ACC112 (cell line): ENCODE measurements at regions not wholly inside any gene's neighbourhood (a gene's known extent, or its start where the extent isn't known, plus 50 kb on each side); places are given as distances from the start of the nearest gene placed in this dataset.

ENCODE experiments used
- H2AFZ ChIP-seq: fragments of 200-600 bp; sonication (generic); one replicate; pipeline ENCODE4 v1.6.0; 2017; ENCODE audit warnings: antibody characterized with exemption, low read length; ENCODE audit not compliant: unreplicated experiment
- H3K27ac ChIP-seq: fragments of 200-600 bp; sonication (generic); 2 replicates; pipeline ENCODE4 v1.5.1; 2014; ENCODE audit warnings: low read depth, mild to moderate bottlenecking, antibody characterized with exemption, low read length, moderate library complexity
- H3K27me3 ChIP-seq: fragments of 200-600 bp; sonication (generic); 2 replicates; pipeline ENCODE4 v1.6.1; 2014; ENCODE audit warnings: mild to moderate bottlenecking, antibody characterized with exemption, low read length, moderate library complexity, mixed read lengths; ENCODE audit not compliant: insufficient read depth
- H3K36me3 ChIP-seq: fragments of 200-600 bp; sonication (generic); 2 replicates; pipeline ENCODE4 v1.6.1; 2016; ENCODE audit warnings: mild to moderate bottlenecking, antibody characterized with exemption, low read length, moderate library complexity, mixed read lengths; ENCODE audit not compliant: insufficient read depth
- H3K4me1 ChIP-seq: fragments of 200-600 bp; sonication (generic); one replicate; pipeline ENCODE4 v1.6.1; 2016; ENCODE audit warnings: low read length, mixed read lengths; ENCODE audit not compliant: insufficient read depth, unreplicated experiment, control insufficient read depth
- H3K4me3 ChIP-seq: fragments of 200-600 bp; sonication (generic); 2 replicates; pipeline ENCODE4 v1.5.1; 2014; ENCODE audit warnings: mild to moderate bottlenecking, low read depth, low read length
- H3K79me2 ChIP-seq: fragments of 200-600 bp; sonication (generic); one replicate; pipeline ENCODE4 v1.6.0; 2016; ENCODE audit warnings: low read length; ENCODE audit not compliant: control insufficient read depth, unreplicated experiment, insufficient read depth

GRCh38 chr1:200479816-200480215, 70.0 kb upstream of the ZNF281 start:
- H3K79me2 ChIP-seq: no peaks in the 10 kb centered on the region
- H3K4me1 ChIP-seq: peaks cover 10% of the 10 kb centered on the region
- no peaks in the 10 kb centered on the region for H3K36me3 ChIP-seq
- no peak overlapping the region for H3K4me3 ChIP-seq
- no peaks in the 10 kb centered on the region for H3K27me3 ChIP-seq
- H3K27ac ChIP-seq: no peak overlapping the region
- no peak overlapping the region for H2AFZ ChIP-seq

GRCh38 chr1:200478945-200479558, 69.2 kb upstream of the ZNF281 start:
- Histone ChIP-seq H3K4me1 (peaks cover 17% of the 10 kb centered on the region), H2AFZ (no peak overlapping the region), H3K27me3 (no peaks in the 10 kb centered on the region), H3K79me2 (no peaks in the 10 kb centered on the region), H3K36me3 (no peaks in the 10 kb centered on the region), H3K27ac (no peak overlapping the region), H3K4me3 (no peak overlapping the region)

GRCh38 chr1:200478239-200478623, 68.4 kb upstream of the ZNF281 start:
- H3K27ac ChIP-seq: no peak overlapping the region
- H3K36me3 ChIP-seq: no peaks in the 10 kb centered on the region
- no peaks in the 10 kb centered on the region for H3K79me2 ChIP-seq
- no peak overlapping the region for H2AFZ ChIP-seq
- H3K27me3 ChIP-seq: no peaks in the 10 kb centered on the region
- peaks cover 17% of the 10 kb centered on the region for H3K4me1 ChIP-seq
- H3K4me3 ChIP-seq: no peak overlapping the region

- H3K4me3 ChIP-seq: no peak overlapping the region
- no peak overlapping the region for H2AFZ ChIP-seq
- no peaks in the 10 kb centered on the region for H3K27me3 ChIP-seq
- H3K4me1 ChIP-seq: peaks cover 13% of the 10 kb centered on the region
- no peak overlapping the region for H3K27ac ChIP-seq
- H3K36me3 ChIP-seq: no peaks in the 10 kb centered on the region
- no peaks in the 10 kb centered on the region for H3K79me2 ChIP-seq
Measured at GRCh38 chr1:200474633-200475032, 64.8 kb upstream of the ZNF281 start.

GRCh38 chr1:200473698-200474371, 64.0 kb upstream of the ZNF281 start:
- Histone ChIP-seq H2AFZ (peak overlapping the region; percentile 52), H3K27ac (no peak overlapping the region), H3K36me3 (no peaks in the 10 kb centered on the region), H3K4me3 (peak overlapping the region; percentile 55; the same call in 1 of the 2 replicates), H3K4me1 (peaks cover 14% of the 10 kb centered on the region), H3K27me3 (no peaks in the 10 kb centered on the region), H3K79me2 (no peaks in the 10 kb centered on the region)

GRCh38 chr1:200471739-200472138, 61.9 kb upstream of the ZNF281 start:
- no peaks in the 10 kb centered on the region for H3K79me2 ChIP-seq
- no peaks in the 10 kb centered on the region for H3K36me3 ChIP-seq
- no peaks in the 10 kb centered on the region for H3K27me3 ChIP-seq
- no peak overlapping the region for H2AFZ ChIP-seq
- no peak overlapping the region for H3K27ac ChIP-seq
- no peak overlapping the region for H3K4me3 ChIP-seq
- peaks cover 20% of the 10 kb centered on the region for H3K4me1 ChIP-seq

GRCh38 chr1:200468264-200469001, 58.6 kb upstream of the ZNF281 start:
- H2AFZ ChIP-seq: peak overlapping the region; percentile 14

GRCh38 chr1:200464784-200465400, 55.1 kb upstream of the ZNF281 start:
- Histone ChIP-seq H3K36me3 (no peaks in the 10 kb centered on the region), H2AFZ (no peak overlapping the region), H3K4me1 (peaks cover 7% of the 10 kb centered on the region), H3K4me3 (no peak overlapping the region), H3K27ac (no peak overlapping the region), H3K79me2 (no peaks in the 10 kb centered on the region), H3K27me3 (no peaks in the 10 kb centered on the region)

More at GRCh38 chr1:200468264-200469001, 58.6 kb upstream of the ZNF281 start:
- no peaks in the 10 kb centered on the region for H3K79me2 ChIP-seq
- no peak overlapping the region for H3K27ac ChIP-seq
- no peak overlapping the region for H3K4me3 ChIP-seq
- H3K36me3 ChIP-seq: no peaks in the 10 kb centered on the region
- peaks cover 7% of the 10 kb centered on the region for H3K4me1 ChIP-seq
- no peaks in the 10 kb centered on the region for H3K27me3 ChIP-seq
